ENCODE measurements at regions not wholly inside any gene's neighbourhood (a gene's known extent, or its start where the extent isn't known, plus 50 kb on each side); places are given as distances from the start of the nearest gene placed in this dataset.
"Not testable (repeated sequence)": the region's sequence is repeated elsewhere in the genome, so short reads cannot be mapped to it uniquely, and the experiment has no call there.

DNA sequence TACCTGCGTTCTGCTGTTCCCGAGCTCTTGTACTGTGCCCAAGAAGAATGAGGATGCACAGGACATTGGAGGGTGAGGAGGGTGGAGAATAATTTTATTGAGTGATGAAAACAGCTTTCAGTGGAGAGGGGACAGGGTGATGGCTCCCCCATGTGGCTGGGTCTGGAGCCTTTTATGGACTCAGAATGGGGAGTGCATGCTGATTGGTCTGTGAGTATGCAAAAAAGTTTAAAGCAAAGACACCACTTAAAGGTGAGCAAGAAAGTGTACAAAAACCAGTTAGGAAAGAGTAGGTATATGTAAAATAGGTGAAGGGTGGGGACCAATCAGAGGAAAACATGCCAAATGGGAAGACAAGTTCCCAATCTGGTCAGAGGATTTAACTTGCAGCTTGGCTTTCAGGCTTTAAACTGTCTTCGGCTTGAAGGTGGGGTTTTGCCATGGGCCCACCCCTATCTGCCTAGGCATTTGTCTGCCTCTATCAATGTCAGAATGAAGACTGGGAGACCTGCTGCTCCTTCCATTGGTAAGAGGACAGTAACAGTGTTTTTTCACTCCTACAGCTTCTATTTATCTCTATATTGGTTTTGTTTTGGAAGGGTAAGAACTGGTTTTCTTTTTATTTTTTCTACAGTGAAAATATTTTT is 118.0 kb upstream of the RAI14 start:
- no peak for DNase-seq

- DNase-seq, result no peak
Observed at GRCh38 chr5:34539183-34539582, 116.9 kb upstream of the RAI14 start.

- no peak for DNase-seq
Observed at GRCh38 chr5:34541067-34541466, 115.1 kb upstream of the RAI14 start.

- no peak for DNase-seq
Observed at GRCh38 chr5:34542818-34543217, 113.3 kb upstream of the RAI14 start.

DNA sequence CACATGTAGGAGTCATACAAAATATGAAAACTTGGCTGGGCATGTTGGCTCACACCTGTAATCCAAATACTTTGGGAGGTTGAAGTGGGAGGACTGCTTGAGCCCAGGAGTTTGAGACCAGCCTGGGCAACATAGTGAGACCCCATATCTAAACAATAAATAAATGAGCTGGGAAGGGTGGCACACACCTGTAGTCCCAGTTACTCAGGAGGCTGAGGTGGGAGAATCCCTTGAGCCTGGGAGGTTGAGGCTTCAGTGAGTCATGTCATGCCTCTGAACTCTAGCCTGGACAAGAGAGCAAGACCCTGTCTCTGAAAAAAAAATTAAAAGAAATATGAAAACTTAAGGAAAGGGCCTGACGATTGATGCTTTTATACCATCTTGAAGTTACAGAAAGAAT is 112.4 kb upstream of the RAI14 start:
- DNase-seq, result no peak

DNA sequence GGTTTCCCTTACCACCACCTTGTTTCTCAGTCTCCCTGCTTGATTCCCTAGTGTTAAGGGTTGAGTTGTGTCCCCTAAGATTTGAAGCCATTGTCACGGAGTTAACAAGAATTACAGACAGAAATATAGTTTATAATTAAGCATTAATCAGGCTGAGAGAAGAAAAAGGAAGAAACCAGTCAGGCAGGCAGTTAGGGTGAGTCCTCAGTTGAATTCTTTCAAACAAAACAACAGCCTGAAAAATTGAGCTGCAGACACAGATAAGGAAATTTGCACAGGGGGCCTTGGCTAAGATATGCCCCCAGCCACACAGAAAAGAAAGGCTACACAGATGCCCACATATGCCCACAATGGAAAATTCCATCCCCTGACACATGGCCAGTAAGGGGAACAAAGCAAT is 111.7 kb upstream of the RAI14 start:
- DNase-seq, result no peak

- DNase-seq, result no peak
Observed at GRCh38 chr5:34545164-34545563, 111.0 kb upstream of the RAI14 start.

DNA sequence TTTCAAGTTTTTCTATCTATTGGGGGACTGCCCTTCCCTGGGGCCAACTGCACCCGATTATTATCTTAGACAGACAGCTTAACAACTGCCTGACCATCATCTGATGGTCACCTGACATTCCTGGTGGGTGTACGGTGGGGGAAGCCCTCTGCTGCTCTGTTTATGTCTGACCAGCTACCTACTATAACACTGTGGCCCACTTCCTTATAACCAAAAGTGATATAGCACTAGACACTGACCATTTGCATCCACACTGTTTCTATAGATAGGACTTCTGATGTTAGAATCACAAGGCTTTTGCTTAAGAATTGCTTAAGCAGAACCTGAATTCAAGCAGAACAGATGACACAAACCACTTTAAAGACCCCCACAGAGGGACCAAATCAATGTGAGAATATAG is 110.5 kb upstream of the RAI14 start:
- DNase-seq, result no peak

- DNase-seq, result no peak
Observed at GRCh38 chr5:34547300-34548085, 108.6 kb upstream of the RAI14 start.

DNA sequence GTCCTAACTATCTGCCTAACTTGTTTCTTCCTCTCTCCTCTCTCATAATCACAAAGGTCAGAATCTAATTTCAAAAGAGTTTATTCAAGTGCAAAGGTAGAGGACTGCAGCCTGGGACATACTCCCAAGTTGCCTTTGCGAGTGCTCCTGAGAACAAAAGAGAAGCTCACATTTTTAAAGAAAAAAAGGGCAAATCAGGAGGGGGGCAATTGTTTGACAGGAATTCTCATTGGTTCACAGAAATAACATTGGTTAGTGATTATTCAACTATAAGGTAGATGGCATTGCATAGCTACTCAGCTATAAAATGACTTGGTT is 108.1 kb upstream of the RAI14 start:
- DNase-seq, result no peak

- no peak for DNase-seq
Observed at GRCh38 chr5:34550247-34550646, 105.9 kb upstream of the RAI14 start.

DNA sequence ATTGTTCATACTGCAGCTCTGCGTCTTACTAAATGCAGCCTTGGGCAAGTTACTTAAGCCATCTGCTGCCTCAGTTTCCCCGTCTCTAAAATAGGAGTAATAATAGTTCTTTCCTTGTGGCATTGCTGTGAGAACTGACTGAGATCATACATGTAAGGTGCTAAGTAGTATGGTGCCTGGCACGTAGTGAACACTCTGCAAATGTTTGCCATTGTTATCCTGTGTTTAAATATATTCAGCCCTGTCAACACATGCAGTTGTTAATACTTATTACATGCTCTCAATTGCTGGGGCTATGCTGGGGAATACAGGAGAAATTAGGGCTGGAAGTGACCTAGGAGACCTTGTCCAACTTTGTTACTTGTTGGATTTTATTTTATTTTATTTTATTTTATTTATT is 105.2 kb upstream of the RAI14 start:
- DNase-seq, result no peak

DNA sequence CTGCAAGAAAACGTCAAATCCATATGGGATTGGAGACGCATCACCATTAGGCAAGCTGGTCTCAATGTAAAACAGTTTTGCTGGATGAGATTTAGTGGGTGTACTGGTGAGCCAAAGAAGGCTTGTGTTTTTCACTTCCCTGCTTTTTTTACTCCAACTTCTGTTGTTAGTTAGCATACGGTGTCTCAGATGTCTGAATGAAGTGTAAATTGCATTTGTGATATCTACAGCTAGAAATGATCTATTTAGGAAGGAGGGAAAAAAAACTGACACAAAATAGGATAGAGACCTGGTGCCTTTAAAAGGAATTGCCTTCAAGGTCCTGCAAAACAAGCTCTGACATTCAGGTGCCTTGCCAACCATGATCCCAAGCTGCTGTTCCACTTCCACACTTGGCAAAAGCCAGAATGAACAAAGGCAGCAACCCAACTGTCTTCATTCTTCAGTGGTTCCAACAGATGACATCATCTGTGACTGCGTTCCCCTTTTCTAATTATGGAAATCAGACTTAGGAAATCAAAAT is 104.2 kb upstream of the RAI14 start:
- no peak for DNase-seq

GRCh38 chr5:34552686-34553085 is 103.4 kb upstream of the RAI14 start:
- DNase-seq, result no peak

DNA sequence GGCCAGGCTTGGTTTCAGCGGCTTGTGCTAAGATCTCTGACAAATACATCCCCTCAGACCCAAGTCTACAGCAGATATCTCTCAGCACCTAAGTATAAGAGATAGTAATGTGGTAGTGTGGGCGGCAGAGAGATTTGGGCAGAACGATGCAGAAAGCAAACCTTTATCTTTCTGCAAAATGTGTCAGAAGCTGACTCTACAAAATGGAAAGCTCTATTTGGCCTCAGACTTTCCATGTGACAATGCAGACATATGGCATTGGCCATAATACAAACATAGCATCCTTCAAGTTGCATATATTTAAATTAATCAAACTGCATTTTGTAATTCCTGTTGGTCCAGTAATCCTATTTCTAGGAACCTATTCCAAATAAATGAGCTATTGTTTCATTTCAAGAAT is 102.5 kb upstream of the RAI14 start:
- no peak for DNase-seq

DNA sequence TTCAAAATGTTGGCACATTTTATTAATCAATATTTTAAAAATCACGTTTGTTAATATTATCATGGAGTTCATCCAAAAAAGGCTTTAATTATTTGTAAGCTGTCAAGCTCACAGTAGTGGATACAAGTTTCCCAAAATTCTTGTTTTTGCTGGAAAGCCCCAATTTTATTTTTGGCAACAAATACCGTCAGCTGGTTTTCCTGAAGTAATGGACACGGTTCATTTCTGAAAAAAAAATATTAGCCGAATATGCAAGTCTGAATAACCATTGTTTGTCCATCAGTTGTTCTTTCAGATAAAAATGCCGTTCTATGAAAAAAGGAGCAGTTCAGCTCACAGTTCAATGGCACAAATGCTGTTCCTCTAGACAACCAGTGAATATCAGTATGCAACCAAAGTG is 101.5 kb upstream of the RAI14 start:
- DNase-seq, result no peak

DNA sequence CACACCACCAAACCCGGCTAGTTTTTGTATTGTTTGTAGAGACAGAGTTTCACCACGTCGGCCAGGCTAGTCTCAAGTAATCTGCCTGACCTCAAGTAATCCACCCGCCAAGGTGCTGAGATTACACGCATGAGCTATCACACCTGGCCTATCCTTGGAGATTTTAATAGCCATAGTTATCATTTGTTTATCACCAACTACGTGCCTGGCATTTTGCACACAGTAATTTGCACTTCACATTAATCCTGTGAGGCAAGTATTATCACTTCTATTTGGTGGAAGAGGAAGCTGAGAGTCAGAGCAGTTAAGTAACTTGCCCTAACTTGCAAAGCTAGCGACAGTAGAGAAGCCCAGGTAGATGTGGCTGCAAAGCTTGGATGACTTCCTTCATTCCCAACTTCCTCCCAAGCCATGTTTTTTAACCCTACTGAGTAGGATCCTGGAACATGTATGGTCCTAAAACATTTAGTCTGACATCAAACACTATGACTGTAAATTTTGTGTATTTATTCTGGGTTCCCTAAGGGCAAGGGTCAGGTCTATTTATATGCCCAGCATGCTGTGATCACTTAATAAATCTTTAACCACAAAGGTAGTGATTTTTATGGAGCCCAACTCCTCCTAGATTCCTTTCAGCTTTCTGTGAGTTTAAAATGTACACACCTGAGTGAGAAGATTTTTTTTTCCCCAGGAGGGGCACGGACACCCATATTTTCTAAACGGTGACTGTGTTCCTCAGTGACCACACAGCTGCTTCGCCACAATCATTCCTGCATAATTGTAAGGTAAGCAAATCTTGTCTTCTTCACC is 100.2 kb upstream of the RAI14 start:
- DNase-seq, result no peak

- no peak for DNase-seq
Observed at GRCh38 chr5:34556509-34556782, 99.7 kb upstream of the RAI14 start.

DNA sequence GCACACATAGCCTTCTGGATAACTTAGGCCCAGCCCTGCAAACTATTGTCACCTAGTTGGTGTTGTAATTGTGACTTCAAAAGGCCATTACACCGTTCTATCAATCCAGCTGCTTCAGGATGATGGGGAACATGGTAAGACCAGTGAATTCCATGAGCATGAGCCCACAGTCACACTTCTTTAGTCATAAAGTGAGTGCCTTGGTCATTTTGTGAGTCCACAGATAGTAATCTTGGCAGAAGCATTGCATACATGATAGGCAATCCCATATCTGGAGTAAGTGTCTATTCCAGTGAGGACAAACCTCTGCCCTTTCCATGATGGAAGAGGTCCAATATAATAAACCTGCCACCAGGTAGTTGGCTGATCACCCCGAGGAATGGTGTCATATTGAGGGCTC is 94.5 kb upstream of the RAI14 start:
- not testable (repeated sequence) for DNase-seq

GRCh38 chr5:34562791-34563190 is 93.3 kb upstream of the RAI14 start:
- no peak for DNase-seq

DNA sequence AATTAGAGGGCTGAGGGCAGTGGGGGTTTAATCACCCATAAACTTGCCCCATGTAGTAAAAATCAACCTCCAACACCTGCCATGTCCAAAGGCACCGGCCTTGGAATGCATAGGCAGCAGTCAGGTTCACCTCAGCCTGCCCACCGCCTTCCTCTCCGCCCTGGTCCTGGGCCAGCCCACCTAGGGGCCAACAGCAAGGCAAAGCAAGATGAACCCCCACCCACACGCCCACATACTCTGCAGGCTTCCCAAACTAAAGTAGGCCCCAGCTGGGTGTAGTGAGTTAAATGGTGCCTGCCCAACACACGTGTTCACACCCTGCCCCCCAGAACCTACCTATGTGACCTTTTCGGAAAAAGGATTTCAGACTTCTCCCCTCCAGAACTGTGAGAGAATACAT is 92.9 kb upstream of the RAI14 start:
- DNase-seq, result no peak

DNA sequence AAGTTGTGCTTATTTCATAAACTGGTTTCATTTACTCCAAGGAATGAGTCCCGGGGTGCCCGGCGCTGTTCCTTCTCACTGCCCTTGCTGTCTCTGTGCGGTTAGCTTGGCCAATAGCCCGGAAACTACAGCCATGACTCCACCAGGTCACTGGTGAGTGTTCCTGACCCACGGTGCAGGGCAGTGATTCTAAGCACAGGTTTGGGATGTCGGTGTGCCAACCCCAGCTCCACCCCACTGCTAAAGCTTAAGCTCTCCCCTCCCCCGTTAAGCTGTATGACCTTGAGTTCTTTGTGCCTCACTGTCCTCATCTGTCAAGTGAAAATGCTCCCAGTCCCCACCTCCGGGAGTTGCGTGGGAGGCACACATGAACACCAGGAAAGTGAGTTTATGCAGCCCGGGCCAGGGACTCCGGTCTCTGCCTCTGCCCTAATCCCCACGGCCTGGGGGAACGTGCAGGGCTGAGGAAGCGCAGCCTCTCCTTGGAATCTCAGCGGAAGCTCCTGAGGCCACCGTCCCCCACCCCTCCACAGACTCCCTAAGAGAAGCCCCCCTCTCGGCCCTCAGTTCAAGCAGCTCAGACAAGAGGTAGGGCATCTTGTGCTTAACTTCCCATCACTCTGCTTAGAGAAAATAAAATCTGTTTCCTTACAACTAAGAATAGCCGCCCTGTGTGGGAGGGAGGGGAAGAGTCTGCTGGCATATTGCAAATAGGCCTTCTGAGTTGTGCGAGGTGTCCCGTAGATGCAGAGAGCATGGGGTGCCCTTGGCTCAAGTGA is 92.0 kb upstream of the RAI14 start:
- DNase-seq, result no peak

DNA sequence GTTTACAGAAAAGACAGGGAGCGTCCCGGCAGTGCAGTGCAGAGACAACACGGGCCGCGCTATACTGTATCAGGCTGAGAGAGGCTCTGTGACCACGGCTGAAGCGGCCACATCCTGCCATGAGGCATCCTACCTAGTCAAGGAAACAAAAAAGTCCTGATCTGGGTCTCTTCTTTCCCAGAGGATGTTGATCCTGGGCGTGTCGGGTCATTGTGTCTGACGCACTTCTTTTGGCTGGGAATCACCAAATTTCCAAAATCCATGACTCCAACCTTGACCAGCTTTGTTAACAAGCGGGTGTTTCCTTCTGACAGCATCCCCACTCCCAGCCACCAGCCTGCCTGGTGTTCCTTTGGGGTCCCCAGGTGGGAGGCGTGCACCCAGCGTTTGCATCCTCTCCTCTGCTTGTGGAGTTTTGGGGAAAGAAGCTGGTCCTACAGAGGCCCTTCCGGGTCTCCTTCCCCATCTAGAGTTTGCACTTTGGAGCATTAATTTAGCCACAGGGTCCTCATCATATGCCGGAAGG is 91.4 kb upstream of the RAI14 start:
- no peak for DNase-seq

Data from NCI-H1092 treated with DMSO at 0.1 percent for 48 hours (cell line).